Neural cell (in vitro differentiated cells): ENCODE measurements at regions not wholly inside any gene's neighbourhood (a gene's known extent, or its start where the extent isn't known, plus 50 kb on each side); places are given as distances from the start of the nearest gene placed in this dataset.

ENCODE experiments used
- CTCF ChIP-seq: fragments of 450-650 bp; IDR thresholded peaks from 2 replicates; pipeline ENCODE4 v1.5.1; 2014; ENCODE audit warnings: antibody characterized with exemption, mild to moderate bottlenecking, moderate library complexity; ENCODE audit not compliant: poor library complexity, severe bottlenecking
- EP300 ChIP-seq: fragments of 450-650 bp; conservative IDR thresholded peaks from 2 replicates; pipeline ENCODE4 v1.6.1; 2014; ENCODE audit warnings: antibody characterized with exemption, mild to moderate bottlenecking, moderate library complexity; ENCODE audit not compliant: poor library complexity, severe bottlenecking
- EZH2 ChIP-seq: fragments of 200-600, 300-800 bp; shearing (Covaris generic), sonication (generic); IDR thresholded peaks from 2 replicates; pipeline ENCODE4 v1.6.1; 2014; ENCODE audit warnings: antibody characterized with exemption, low read length, borderline replicate concordance, mild to moderate bottlenecking; ENCODE audit not compliant: insufficient read depth, poor library complexity, severe bottlenecking
- MXI1 ChIP-seq: fragments of 450-650 bp; conservative IDR thresholded peaks from 2 replicates; pipeline ENCODE4 v1.6.1; 2014; ENCODE audit warnings: antibody characterized with exemption, mild to moderate bottlenecking; ENCODE audit not compliant: poor library complexity, severe bottlenecking
- POLR2AphosphoS5 ChIP-seq: IDR thresholded peaks from 2 replicates; pipeline ENCODE4 v1.6.1; 2012
- TAF1 ChIP-seq: IDR thresholded peaks from 2 replicates; pipeline ENCODE4 v1.6.1; 2012; ENCODE audit warnings: low read depth

DNA sequence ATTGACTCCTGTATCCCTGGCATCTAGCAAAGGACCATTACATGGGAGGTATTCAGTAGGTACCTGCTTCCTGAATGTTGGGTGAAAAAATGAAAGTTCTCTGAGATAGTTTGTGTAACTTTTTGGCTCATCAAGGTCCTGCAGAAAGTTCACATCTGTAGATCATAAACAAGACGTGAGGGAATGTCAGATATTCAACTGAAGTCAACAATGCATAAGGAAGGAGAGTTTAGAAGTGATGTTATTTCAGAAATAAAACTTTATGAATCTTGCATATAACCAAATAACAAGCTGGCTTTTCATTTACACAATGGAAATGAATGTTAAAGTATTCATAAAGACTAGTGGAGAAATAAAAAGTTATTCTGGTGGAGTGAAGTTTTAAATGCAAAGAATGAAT is 73.4 kb upstream of the RBMS3 start:
- no peak for TF ChIP-seq EZH2
- TF ChIP-seq MXI1 = no peak
- no peak for TF ChIP-seq CTCF
- TF ChIP-seq EP300 = no peak
- TF ChIP-seq POLR2AphosphoS5 = no peak
- TF ChIP-seq TAF1 = no peak
